Activated CD4-positive, alpha-beta T cell treated with anti-CD3 and anti-CD28 coated beads for 24 hours (primary cell): ENCODE measurements at regions not wholly inside any gene's neighbourhood (a gene's known extent, or its start where the extent isn't known, plus 50 kb on each side); places are given as distances from the start of the nearest gene placed in this dataset.

Source experiments
- DNase-seq, 2 donors: peaks; one replicate each; pipeline ENCODE4 v3.0.0-alpha.2; 2020; ENCODE audit warnings: low read depth in 2 of 2

DNA sequence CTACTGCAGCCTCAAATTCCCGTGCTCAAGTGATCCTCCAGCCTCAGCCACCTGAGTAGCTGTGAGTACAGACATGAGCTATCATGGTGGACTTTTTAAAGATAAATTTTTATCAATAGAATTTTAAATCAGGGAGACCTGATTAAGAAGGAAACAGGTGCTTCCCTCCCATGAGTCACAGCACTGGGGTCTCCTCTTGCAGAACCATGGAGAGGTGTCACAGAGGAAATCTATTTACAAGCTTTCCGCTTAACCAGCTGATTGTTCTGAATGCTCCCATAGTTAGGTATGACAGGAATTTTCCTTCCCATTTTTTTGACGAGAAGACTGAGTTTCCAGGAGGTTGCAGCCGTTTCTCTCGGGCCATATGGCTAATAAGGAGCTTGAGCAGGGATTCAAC is 516.1 kb downstream of the MIAT start:
- DNase-seq = no peak

DNA sequence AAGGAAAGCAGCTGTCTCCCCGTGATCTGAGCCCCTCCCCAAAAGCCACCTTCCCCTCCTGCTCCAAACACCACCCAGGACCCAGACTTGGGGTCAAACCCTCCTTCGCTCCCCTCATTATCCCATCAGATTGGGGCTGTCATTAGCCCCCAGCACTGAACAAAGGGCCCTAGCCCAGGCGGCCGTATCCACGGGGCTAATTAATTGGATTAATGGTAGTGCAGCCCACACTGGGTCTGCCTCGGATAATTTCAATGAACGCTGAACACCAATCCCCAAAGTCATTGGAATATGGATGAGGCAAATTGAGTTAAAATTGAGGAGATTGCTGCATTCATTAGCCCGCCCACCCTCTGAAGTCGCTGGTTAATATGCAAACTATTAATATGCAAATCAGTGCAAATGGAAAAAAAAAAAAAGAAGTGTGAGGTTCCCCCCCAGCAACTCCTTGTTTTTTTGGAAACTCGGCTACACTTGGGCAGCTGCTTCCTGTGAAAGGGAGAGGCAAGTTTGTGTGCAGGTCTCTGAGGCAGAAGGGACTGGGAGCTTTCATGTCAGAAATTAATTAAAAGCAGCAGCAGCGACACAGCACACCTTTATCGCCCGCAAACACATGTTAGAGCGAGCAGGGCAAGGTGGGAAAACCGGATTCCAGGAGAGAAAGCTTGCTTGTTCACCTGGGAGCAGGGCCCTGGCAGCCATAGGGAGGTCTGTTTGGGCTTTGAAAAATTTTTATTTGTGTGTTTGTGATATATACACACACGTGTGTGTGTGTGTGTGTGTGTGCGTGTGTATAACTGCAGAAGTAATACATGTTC is 517.8 kb downstream of the MIAT start:
- DNase-seq = no peak

DNA sequence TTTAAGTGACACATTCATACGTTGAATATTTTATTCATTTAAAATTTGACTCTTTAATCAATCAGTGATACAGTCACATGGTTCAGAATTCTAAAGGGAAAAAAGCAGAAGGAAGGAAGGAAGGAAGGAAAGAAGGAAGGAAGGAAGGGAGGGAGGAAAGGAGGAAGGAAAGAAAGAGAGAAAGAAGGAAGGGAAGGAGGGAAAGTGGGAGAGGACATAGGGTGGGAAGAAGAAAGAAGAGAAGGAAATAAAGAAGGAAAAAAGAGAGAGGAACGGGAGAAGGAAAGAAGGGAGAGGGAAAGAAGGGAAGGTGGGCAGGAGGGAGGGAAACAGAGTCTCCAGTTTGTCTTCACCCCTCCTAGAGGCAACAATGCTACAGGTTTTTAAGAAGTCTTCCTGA is 518.6 kb downstream of the MIAT start:
- DNase-seq = no peak

DNA sequence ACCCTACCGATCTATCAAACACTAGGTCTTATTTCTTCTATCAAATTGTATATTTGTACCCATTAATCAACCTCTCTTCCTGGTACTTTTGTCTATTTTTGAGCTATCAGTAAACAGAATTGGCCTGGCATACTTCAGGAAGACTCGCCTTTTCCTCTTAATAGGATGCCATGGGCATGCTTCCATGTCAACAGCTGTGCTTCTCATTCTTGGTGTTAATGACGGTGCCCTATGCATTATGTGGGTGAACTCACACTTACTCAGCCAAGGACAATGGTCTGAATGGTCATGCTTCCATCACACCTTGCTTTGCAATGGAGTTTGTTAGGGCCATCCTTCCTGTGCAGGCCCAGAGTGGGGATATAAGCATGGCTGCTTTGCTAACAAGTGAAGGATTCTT is 521.8 kb downstream of the MIAT start:
- no peak for DNase-seq

DNA sequence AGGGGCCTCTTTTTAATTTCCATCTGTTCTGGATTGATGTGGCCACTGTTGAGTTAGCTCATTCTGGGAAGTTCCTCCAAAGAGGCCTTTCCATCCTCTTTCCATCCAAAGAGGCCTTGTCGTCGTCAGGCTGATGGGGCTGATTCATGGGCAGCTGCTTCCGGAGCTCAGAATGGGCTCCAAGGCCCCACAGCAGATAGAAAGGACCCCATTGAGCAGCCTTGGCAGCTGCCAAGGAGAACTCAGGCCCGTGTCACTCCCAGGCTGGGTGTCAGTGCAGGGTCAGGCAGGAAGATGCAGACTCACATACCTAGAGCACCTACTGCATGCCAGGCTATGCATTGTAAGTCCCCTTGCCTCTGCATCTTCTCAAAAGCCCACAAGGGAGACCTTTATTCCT is 524.1 kb downstream of the MIAT start:
- DNase-seq = no peak

DNA sequence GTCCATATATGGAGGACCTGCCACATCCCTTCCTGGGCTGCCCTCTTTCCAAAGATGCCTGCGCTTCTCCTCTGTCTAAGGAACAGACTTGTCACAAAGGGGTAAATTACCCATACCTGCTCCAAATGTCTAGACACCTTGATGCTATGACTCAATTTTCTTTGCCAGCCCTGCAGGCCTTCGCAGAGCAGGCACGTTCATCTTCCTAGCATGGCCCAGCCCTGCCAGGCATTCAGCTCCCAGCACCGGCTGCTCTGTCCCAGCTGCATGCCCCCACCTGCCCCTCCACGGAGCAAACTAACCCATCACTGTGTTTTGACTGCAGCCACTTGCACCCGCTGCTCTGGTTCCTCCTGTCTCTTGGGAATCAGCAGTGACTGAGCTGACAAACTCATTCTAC is 526.1 kb downstream of the MIAT start:
- no peak for DNase-seq

DNA sequence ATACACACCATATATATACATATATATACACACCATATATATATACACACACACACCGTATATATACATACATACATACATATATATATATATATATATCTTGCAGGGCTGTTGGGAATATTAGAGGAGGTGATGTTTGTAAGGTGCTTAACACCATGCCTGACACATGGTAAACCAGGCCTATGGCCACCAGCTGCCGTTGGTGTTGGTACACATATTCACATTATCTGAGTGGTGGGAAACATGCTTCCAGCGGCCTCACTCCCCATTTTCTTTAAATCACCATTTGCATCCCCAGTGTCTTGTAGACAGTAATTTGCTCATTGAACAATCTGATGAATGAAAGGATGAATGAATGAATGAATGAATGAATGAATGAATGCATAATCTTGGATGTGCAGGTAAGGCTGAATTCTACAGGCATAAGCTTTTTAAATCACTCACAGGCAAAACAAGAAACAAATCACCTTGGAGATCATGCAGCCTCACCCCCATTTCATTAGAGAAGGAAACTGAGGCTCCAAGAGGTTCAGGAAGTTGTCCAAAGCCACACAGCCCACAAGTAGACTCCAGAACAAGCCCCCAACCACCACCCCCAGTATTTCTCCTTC is 527.8 kb downstream of the MIAT start:
- no peak for DNase-seq

DNA sequence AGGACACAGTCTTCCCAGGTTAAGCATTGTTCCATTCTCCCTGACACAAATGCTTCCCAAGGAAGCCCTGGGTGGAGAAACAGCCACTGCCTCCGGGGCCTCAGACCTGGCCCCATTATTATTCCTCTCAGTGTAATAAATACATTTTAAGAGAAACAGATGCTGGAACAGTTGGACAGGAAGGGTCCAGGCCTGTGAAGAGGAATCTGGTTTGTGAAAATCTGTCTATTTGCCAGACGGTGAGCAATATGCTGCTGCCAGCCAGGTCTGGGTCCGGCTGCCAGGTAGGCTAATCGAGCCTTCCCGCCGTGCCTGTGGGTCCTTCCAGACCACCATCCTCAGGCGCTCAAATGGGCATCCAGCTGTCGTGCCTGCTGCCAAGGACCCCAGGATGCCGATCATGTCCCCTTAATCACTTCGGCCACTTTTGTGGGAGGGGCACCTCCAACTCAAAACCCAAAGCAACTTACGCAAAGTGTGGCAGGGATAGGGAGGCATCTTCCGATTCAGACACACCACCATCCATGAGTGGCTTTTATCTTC is 528.4 kb downstream of the MIAT start:
- no peak for DNase-seq

DNA sequence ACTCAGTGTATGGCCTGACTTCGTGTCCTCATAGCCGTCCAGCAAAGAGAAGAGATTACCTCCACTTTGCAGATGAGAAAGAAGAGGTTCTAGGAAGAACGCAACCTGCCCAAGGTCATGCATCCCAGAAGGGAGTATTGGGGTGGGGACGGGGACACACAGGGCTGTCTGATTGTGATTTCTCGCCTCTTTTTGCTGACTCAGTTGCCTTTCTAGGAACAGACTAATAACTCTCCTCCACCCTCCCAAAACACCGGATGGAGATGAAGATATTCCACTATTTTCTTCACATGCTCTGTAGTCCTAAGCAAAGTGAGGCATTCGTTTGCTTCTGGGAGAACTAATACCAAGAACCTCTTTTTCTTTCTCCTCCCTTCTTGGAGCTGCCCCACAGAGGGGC is 529.3 kb downstream of the MIAT start:
- DNase-seq = no peak

DNA sequence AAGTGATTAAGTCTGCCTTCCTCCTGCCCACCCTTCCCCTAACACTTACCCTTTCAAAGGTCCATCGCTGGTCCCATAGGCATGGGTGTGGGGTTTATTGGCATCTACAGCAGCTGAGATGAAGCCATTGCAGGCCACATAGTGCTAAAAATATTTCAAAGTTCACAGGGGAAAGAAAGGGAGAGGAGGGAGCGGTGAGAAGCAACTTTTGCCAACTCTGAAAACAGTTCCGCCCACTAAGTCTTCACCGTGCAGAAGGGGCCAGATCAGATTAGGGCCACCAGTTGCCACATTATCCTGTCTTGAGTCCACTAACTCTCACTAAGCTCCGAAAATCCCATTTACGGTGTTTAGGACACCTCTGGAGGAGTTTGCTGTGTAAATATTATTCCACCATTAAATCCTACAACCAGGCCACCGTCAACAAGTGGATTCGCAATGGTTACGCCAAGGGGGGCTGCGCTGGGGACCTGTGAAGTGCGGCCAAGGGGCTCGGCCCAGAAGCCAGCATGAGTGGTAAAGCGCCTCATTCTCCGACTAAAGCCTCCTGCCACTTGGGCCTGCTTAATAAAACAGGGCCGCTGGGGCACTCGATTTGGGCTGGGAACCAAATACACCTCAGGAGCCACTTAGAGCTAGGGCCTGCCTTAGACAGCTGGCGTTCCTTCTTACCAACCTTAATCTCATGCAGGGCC is 534.9 kb downstream of the MIAT start:
- no peak for DNase-seq

DNA sequence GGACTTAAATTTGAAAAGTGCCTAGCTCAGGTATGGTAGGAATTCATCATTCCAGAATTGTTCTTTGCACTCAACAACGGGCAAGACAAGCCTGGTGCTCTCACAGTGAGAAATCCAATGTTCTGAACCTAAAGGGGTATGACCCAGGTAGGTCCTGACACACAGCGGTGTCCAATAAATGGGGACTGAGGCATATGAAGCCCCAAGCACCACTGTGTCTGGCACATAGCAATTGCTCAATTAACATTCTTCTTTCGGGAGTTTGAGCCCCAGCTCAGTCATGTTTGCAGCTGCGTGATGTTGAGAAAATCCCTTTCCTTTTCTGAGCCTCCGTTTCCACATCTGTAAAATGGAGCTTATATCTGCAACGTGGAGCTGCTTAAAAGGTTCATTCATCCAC is 535.8 kb downstream of the MIAT start:
- no peak for DNase-seq

DNA sequence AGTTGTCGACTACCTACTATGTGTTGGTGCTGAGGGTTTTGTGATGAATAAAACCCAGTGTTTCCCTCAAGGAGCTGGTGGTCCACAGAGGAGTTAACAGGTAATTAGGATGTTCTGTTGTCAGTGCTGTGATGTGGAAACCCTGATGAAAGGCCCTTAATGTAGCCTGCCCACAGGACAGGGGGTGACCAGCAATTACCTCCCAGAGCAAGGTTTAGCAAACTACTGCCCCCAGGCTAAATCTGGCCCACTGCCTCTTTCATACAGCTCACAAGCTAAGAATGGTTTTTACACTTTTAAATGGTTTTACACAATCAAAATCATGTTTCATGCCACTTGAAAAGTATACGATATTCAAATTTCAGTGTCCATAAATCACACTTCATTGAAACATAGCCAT is 536.2 kb downstream of the MIAT start:
- DNase-seq = no peak

DNA sequence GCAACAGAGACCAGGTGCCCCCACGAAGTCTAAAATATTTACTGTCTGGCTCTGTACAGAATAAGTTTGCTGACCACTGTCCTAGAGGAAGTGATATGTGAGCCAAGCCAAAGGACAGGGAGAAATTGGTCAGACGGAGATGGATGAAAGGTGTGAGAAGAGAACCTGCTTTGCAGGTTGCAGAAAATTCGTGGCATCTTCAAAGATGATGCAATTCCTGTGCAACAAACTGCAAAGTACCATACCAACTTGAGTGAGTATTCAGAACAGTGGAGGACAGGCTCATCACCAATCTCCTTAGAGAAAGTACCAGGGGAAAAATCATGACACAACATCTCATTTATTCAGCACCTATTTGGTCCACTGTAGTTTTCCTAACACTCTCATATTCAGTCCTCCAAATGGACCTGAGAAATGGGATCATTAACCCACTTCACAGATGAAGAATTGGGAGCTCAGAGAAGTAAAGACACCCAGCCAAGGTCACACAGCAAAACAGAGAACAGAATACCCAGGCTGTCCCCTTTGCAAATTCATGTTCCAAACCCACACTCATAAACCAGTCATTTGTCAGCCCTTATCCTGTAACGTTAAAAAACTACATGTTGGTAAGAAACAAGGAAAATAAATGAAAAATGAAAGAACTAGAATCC is 536.8 kb downstream of the MIAT start:
- no peak for DNase-seq

DNA sequence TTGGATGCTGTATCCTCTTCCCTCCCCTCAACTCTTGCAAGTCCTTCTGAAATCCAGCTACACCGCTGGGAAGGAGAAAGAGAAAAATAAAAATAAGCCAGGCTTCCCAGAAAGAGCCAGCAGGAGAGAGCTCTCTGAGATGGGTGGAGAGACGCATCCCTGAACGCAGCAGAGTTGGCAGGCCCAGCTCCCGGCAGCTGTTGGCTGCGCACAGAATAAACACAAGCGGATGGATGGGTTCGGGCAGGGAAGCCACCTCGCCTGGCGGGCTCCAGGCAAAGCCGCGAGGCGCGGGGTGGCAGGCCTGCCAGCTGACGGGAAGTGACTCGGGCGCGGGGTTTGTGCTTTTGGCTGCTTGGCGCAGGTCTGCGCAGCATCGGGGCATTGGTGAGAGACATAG is 537.7 kb downstream of the MIAT start:
- DNase-seq = no peak

DNA sequence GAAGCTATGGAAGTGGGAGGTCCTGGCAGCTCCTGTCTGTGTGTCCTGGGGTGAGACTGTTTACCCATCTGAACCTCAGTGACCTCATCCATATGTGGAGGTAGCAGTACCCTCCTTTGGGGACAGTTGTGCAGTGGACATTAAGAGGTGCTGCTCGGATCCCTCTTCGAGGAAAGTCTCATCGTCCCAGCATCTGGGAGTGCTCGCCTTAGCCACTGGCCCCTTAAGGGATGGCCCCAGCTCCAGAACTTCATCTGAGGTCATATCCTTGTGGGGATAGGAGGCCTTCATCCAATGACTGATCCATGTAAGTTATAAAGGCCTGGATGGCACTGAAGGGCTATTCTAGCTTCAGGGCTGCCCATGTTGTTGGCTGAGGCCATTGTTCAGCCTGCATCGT is 538.1 kb downstream of the MIAT start:
- DNase-seq = no peak

DNA sequence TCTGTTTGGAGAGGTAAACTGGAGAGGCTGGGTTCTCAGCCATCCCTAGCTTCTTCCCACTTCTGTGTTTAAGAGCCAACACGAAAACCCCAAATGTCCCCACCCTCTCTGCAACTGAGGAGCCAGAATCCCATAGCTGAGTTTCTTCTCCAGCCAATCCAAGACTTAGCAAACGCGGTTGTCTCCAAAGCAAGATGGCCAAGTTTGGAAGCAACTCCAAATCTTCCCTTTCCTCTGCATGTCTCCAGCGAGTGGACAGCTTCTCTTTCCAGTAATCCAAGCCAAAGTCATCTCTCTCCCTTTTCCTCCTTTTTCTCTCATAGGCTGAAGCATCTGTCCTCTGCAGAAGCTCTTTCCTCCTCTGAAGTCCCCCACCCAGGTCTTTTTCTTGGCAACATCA is 539.2 kb downstream of the MIAT start:
- no peak for DNase-seq

DNA sequence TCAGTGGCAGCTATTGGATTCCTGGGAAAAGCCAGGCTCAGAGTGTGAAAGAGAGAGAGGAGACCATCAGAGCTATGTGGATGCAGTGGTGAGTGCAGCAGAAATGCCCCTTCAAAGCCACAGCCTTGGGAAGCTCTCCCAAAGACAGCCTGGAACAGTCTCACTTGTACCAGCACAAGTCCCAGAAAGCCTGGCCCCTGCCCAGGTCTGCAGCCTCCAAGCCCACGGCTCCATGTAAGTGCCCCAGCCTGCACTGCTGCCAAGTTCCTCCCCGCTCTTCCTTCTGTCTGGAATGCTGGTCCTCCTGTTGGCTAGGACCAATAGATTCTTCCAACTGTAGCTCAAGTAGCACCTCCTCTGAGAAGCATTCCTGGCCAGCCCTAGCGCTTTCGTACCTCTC is 539.7 kb downstream of the MIAT start:
- no peak for DNase-seq

DNA sequence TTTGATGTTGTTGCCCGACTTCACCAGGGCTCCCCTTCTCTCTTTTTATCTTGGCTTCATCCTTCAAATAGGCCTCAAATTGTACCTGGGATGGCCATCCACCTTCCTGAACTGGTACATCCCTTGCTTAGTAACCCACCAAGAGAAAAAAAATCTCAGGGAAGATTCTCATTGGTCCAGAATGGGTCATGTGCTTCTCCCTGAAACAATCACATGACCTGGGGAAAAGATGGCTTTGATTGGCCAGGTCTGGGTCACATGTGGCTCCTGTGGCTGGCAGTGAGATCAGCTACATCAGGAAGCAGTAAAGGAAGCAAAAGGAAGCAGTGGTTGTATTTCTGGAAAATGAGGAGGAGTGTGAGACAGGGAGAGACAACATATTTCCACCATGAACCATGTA is 540.2 kb downstream of the MIAT start:
- DNase-seq = no peak

DNA sequence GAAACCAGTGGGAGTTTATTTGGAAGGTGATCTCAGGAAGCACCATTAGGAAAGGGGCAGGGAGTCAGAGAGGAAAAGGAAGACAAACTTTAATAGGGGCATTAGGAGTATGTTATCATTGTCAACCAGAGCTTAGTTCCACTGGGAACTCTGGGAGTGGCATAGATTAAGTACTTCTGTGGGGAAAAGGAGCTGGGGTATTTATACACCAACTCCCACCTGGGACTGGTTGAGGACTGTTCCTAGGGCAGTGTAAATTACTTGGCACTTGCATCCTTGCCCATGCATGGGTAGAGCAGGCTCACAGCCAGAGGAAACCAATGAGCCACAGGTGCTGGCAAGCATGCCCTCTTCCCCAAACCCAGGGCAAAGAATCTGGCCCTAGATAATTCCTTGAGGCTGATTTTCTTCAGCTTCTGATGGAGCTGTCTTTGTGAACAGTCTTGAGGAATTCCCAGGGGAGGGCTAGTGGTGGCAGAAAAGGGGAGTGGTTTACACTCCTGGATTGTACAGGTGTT is 541.2 kb downstream of the MIAT start:
- DNase-seq = no peak

DNA sequence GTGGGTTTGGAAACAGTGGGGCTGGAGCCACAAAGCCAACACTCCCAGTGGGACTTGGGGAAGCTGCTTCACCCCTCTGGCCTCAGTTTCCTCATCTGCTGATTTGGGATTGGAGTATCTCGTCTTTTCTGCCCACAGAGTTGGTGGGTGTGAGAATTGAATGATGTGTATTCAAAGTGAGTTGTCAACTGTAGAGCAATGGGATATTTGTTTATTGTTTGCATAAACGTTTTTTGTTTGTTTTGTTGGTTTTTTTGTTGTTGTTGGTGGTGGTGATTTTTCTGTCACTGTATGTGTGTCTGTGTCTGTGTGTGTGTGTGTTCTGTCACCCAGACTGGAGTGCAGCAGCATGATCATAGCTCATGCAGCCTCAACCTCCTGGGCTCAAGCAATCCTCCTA is 542.0 kb downstream of the MIAT start:
- no peak for DNase-seq

DNA sequence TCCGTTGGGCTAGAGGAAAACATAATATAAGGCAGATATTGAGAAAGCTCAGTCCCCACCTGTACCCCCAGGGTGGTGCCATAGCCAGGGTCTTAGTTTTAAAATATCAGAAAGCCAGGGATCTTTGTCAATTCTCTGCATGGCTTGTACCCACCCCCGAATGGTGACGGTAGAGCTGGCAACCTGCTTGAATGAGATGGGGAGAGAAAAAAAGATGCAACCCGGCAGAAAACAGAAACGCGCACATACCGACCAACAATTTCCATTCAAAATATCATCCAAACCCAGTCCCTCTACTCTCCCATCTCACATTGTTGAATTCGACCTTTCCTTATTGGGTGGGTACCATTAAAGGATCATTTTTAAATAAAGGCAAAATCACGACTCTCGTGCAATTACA is 543.9 kb downstream of the MIAT start:
- DNase-seq = no peak

DNA sequence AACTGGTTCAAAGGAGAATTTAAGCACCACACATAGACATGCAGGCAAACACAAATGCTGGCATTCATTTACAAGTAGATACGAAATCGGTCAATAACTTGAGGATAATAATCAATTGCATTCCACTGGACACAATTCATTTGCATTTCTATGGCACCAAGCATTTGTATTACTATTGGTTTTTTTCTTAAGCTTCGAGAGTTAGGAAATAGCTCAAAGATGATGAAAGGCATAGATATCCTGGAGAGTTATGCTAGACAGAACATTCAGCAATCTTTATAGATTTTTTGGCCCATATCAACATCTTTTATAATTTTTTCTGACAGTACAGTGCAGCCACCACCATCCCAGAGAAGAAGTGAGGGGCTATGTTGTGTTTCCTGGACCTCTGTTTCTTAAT is 544.4 kb downstream of the MIAT start:
- DNase-seq = no peak
